OCI-LY1 (cell line): ENCODE measurements at regions not wholly inside any gene's neighbourhood (a gene's known extent, or its start where the extent isn't known, plus 50 kb on each side); places are given as distances from the start of the nearest gene placed in this dataset.

ENCODE experiments used
- EZH2 ChIP-seq: fragments of 200-600 bp; sonication (generic), shearing (Covaris generic); IDR thresholded peaks from 2 replicates; pipeline ENCODE4 v1.8.0; 2017; ENCODE audit warnings: borderline replicate concordance, mixed run types, mild to moderate bottlenecking, antibody characterized with exemption, low read length, moderate library complexity, mixed read lengths
- TF ChIP-seq, protein P1 (sequence below): fragments of 200-600 bp; sonication (generic), shearing (Covaris generic); IDR thresholded peaks from 2 replicates; pipeline ENCODE4 v1.5.1; 2017; ENCODE audit warnings: mild to moderate bottlenecking, antibody characterized with exemption, low read length, moderate library complexity, mixed read lengths

GRCh38 chr11:88036701-88037100, 138.5 kb downstream of the RAB38 start:
- no peak for TF ChIP-seq EZH2
- TF ChIP-seq, protein P1, sequence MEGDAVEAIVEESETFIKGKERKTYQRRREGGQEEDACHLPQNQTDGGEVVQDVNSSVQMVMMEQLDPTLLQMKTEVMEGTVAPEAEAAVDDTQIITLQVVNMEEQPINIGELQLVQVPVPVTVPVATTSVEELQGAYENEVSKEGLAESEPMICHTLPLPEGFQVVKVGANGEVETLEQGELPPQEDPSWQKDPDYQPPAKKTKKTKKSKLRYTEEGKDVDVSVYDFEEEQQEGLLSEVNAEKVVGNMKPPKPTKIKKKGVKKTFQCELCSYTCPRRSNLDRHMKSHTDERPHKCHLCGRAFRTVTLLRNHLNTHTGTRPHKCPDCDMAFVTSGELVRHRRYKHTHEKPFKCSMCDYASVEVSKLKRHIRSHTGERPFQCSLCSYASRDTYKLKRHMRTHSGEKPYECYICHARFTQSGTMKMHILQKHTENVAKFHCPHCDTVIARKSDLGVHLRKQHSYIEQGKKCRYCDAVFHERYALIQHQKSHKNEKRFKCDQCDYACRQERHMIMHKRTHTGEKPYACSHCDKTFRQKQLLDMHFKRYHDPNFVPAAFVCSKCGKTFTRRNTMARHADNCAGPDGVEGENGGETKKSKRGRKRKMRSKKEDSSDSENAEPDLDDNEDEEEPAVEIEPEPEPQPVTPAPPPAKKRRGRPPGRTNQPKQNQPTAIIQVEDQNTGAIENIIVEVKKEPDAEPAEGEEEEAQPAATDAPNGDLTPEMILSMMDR = no peak
